ENCODE measurements at regions not wholly inside any gene's neighbourhood (a gene's known extent, or its start where the extent isn't known, plus 50 kb on each side); places are given as distances from the start of the nearest gene placed in this dataset.
"Not testable (repeated sequence)": the region's sequence is repeated elsewhere in the genome, so short reads cannot be mapped to it uniquely, and the experiment has no call there.

- no peaks in the 10 kb centered on the region for H3K27me3 Mint-ChIP-seq
- intact Hi-C loops (cut with micrococcal nuclease) = no loop called here
Observed at GRCh38 chr5:124537522-124537921, 208.9 kb downstream of the ZNF608 start.

GRCh38 chr5:124537107-124537506, 209.3 kb downstream of the ZNF608 start:
- intact Hi-C loops (cut with micrococcal nuclease) = no loop called here
- Mint-ChIP-seq H3K9me3 (peaks cover 25% of the 10 kb centered on the region), H3K4me3 (no peak overlapping the region), H3K36me3 (ENCODE audit: low read depth) (no peaks in the 10 kb centered on the region), H3K27ac (no peak overlapping the region), H3K27me3 (no peaks in the 10 kb centered on the region), H3K4me1 (ENCODE audit: low read depth) (no peaks in the 10 kb centered on the region)

More at GRCh38 chr5:124537522-124537921, 208.9 kb downstream of the ZNF608 start:
- Mint-ChIP-seq H3K4me3 (no peak overlapping the region), H3K27ac (no peak overlapping the region), H3K4me1 (ENCODE audit: low read depth) (no peaks in the 10 kb centered on the region), H3K9me3 (peaks cover 25% of the 10 kb centered on the region), H3K36me3 (ENCODE audit: low read depth) (no peaks in the 10 kb centered on the region)

- no peaks in the 10 kb centered on the region for H3K4me1 Mint-ChIP-seq (ENCODE audit: low read depth)
- intact Hi-C loops (cut with micrococcal nuclease) = no loop called here
- H3K27me3 Mint-ChIP-seq = no peaks in the 10 kb centered on the region
- H3K4me3 Mint-ChIP-seq = no peak overlapping the region
- H3K36me3 Mint-ChIP-seq (ENCODE audit: low read depth) = no peaks in the 10 kb centered on the region
- peaks cover 25% of the 10 kb centered on the region for H3K9me3 Mint-ChIP-seq
- no peak overlapping the region for H3K27ac Mint-ChIP-seq
Observed at GRCh38 chr5:124536333-124536732, 210.1 kb downstream of the ZNF608 start.

GRCh38 chr5:124530916-124531315, 215.5 kb downstream of the ZNF608 start:
- Mint-ChIP-seq H3K27me3 (no peaks in the 10 kb centered on the region), H3K9me3 (peaks cover 9% of the 10 kb centered on the region), H3K4me1 (ENCODE audit: low read depth) (no peaks in the 10 kb centered on the region), H3K36me3 (ENCODE audit: low read depth) (no peaks in the 10 kb centered on the region), H3K27ac (no peak overlapping the region), H3K4me3 (no peak overlapping the region)
- intact Hi-C loops (cut with micrococcal nuclease) = no loop called here

- intact Hi-C loops (cut with micrococcal nuclease) = no loop called here
- Mint-ChIP-seq H3K9me3 (no peaks in the 10 kb centered on the region), H3K4me1 (ENCODE audit: low read depth) (no peaks in the 10 kb centered on the region)
Observed at GRCh38 chr5:124528838-124529237, 217.6 kb downstream of the ZNF608 start.

GRCh38 chr5:124527220-124527991, 219.0 kb downstream of the ZNF608 start:
- Mint-ChIP-seq H3K4me3 (no peak overlapping the region), H3K4me1 (ENCODE audit: low read depth) (no peaks in the 10 kb centered on the region), H3K9me3 (no peaks in the 10 kb centered on the region), H3K27me3 (no peaks in the 10 kb centered on the region), H3K36me3 (ENCODE audit: low read depth) (no peaks in the 10 kb centered on the region), H3K27ac (no peak overlapping the region)
- intact Hi-C loops (cut with micrococcal nuclease) = no loop called here

More at GRCh38 chr5:124528838-124529237, 217.6 kb downstream of the ZNF608 start:
- H3K4me3 Mint-ChIP-seq = no peak overlapping the region
- no peak overlapping the region for H3K27ac Mint-ChIP-seq
- no peaks in the 10 kb centered on the region for H3K27me3 Mint-ChIP-seq
- H3K36me3 Mint-ChIP-seq (ENCODE audit: low read depth) = no peaks in the 10 kb centered on the region

GRCh38 chr5:124526079-124526478, 220.4 kb downstream of the ZNF608 start:
- H3K4me3 Mint-ChIP-seq; H3K27ac Mint-ChIP-seq; H3K9me3 Mint-ChIP-seq; intact Hi-C loops (cut with micrococcal nuclease); H3K36me3 Mint-ChIP-seq (ENCODE audit: low read depth); H3K27me3 Mint-ChIP-seq; H3K4me1 Mint-ChIP-seq (ENCODE audit: low read depth): not testable (repeated sequence)

- H3K4me3 Mint-ChIP-seq = no peak overlapping the region
Observed at GRCh38 chr5:124524552-124525232, 221.7 kb downstream of the ZNF608 start.

GRCh38 chr5:124523897-124524296, 222.5 kb downstream of the ZNF608 start:
- no peaks in the 10 kb centered on the region for H3K27me3 Mint-ChIP-seq
- H3K36me3 Mint-ChIP-seq (ENCODE audit: low read depth) = no peaks in the 10 kb centered on the region
- no peak overlapping the region for H3K4me3 Mint-ChIP-seq
- intact Hi-C loops (cut with micrococcal nuclease) = no loop called here
- H3K4me1 Mint-ChIP-seq (ENCODE audit: low read depth) = peaks cover 7% of the 10 kb centered on the region
- no peaks in the 10 kb centered on the region for H3K9me3 Mint-ChIP-seq
- H3K27ac Mint-ChIP-seq = no peak overlapping the region

More at GRCh38 chr5:124524552-124525232, 221.7 kb downstream of the ZNF608 start:
- no peaks in the 10 kb centered on the region for H3K27me3 Mint-ChIP-seq
- intact Hi-C loops (cut with micrococcal nuclease) = no loop called here
- no peaks in the 10 kb centered on the region for H3K9me3 Mint-ChIP-seq
- no peaks in the 10 kb centered on the region for H3K36me3 Mint-ChIP-seq (ENCODE audit: low read depth)
- peaks cover 3% of the 10 kb centered on the region for H3K4me1 Mint-ChIP-seq (ENCODE audit: low read depth)
- H3K27ac Mint-ChIP-seq = no peak overlapping the region

GRCh38 chr5:124522992-124523391, 223.4 kb downstream of the ZNF608 start:
- Mint-ChIP-seq H3K4me3 (no peak overlapping the region), H3K4me1 (ENCODE audit: low read depth) (peaks cover 7% of the 10 kb centered on the region), H3K36me3 (ENCODE audit: low read depth) (no peaks in the 10 kb centered on the region), H3K9me3 (no peaks in the 10 kb centered on the region), H3K27ac (no peak overlapping the region), H3K27me3 (no peaks in the 10 kb centered on the region)
- intact Hi-C loops (cut with micrococcal nuclease) = no loop called here

GRCh38 chr5:124521461-124522230, 224.8 kb downstream of the ZNF608 start:
- Mint-ChIP-seq H3K4me3 (no peak overlapping the region), H3K27me3 (no peaks in the 10 kb centered on the region), H3K9me3 (no peaks in the 10 kb centered on the region), H3K4me1 (ENCODE audit: low read depth) (peaks cover 7% of the 10 kb centered on the region), H3K36me3 (ENCODE audit: low read depth) (no peaks in the 10 kb centered on the region), H3K27ac (no peak overlapping the region)
- intact Hi-C loops (cut with micrococcal nuclease) = no loop called here

GRCh38 chr5:124519396-124519795, 227.0 kb downstream of the ZNF608 start:
- H3K4me3 Mint-ChIP-seq = no peak overlapping the region
- intact Hi-C loops (cut with micrococcal nuclease) = no loop called here
- H3K9me3 Mint-ChIP-seq = no peaks in the 10 kb centered on the region
- H3K27ac Mint-ChIP-seq = no peak overlapping the region
- no peaks in the 10 kb centered on the region for H3K36me3 Mint-ChIP-seq (ENCODE audit: low read depth)
- peaks cover 7% of the 10 kb centered on the region for H3K4me1 Mint-ChIP-seq (ENCODE audit: low read depth)
- no peaks in the 10 kb centered on the region for H3K27me3 Mint-ChIP-seq

- Mint-ChIP-seq H3K27me3 (no peaks in the 10 kb centered on the region), H3K4me1 (ENCODE audit: low read depth) (peaks cover 7% of the 10 kb centered on the region), H3K4me3 (no peak overlapping the region), H3K27ac (no peak overlapping the region), H3K36me3 (ENCODE audit: low read depth) (no peaks in the 10 kb centered on the region), H3K9me3 (no peaks in the 10 kb centered on the region)
- intact Hi-C loops (cut with micrococcal nuclease) = no loop called here
Observed at GRCh38 chr5:124516567-124516966, 229.9 kb downstream of the ZNF608 start.
